ENCODE measurements at regions not wholly inside any gene's neighbourhood (a gene's known extent, or its start where the extent isn't known, plus 50 kb on each side); places are given as distances from the start of the nearest gene placed in this dataset.
A peak's percentile ranks its signal among the peaks of the same experiment; 100 is the strongest.

DNA sequence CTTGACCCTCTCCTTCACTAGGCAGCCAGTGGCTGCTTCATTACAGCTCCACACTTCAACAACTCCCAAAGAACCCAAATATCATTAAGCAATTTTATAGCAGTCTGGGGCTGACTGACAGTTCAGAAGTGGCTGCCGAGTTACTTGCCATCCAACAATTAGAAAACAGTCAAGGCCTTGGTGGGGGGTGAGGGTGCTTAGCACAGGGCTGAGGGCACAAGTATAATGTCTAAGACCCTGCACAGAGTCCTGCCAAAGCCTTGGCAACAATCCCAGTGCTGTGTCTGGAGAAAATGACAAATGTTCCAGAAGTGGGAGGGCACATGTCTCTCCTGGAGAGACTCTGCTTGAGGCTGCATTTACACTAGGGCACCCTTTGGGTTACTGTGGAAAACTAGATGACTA is 71.1 kb downstream of the CXCL12 start:
- TF ChIP-seq, protein P1, sequence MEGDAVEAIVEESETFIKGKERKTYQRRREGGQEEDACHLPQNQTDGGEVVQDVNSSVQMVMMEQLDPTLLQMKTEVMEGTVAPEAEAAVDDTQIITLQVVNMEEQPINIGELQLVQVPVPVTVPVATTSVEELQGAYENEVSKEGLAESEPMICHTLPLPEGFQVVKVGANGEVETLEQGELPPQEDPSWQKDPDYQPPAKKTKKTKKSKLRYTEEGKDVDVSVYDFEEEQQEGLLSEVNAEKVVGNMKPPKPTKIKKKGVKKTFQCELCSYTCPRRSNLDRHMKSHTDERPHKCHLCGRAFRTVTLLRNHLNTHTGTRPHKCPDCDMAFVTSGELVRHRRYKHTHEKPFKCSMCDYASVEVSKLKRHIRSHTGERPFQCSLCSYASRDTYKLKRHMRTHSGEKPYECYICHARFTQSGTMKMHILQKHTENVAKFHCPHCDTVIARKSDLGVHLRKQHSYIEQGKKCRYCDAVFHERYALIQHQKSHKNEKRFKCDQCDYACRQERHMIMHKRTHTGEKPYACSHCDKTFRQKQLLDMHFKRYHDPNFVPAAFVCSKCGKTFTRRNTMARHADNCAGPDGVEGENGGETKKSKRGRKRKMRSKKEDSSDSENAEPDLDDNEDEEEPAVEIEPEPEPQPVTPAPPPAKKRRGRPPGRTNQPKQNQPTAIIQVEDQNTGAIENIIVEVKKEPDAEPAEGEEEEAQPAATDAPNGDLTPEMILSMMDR (IDR thresholded peaks at IDR 0.05; ENCODE audit: low read depth, low read length, missing control alignments) = no peak
- in situ Hi-C loops (cut with HindIII; ENCODE audit: low pct_ligation_motif_present, low sequenced_read_pairs) = loop anchor here (25.0 kb wide), 1 partner anchor 626 kb away; no protein-coding TSS in a partner anchor

DNA sequence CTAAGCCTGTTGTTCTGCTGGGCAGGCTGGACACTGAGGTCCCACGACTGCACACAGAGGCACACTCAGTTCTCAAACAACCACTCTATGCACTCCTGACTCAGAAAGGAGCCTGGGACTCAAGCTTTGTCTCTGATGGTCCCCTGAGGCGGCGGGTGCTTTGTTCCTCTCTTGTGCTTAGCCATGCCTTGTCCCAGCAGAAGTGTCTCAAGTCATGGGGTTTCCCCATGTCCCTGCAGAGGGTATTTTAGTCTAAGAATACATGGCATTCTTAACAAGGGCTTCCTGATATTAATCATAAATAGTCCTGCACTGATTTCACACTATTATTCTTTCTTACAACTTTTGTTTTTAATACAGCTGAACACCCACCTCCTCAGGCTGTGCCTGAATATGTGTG is 72.5 kb downstream of the CXCL12 start:
- no peaks in the 10 kb centered on the region for H3K27me3 ChIP-seq (replicated peaks)
- H3K36me3 ChIP-seq (replicated peaks) = no peaks in the 10 kb centered on the region
- TF ChIP-seq, protein P1 (IDR thresholded peaks at IDR 0.05; ENCODE audit: low read depth, low read length, missing control alignments) = no peak
- in situ Hi-C loops (cut with HindIII; ENCODE audit: low pct_ligation_motif_present, low sequenced_read_pairs) = loop anchor here (25.0 kb wide), 1 partner anchor 625 kb away; no protein-coding TSS in a partner anchor
- no peak overlapping the region for H3K27ac ChIP-seq
- no peak overlapping the region for H3K4me3 ChIP-seq (ENCODE audit: low read depth, low read length)
- no peak for DNase-seq

More for the DNA sequence above, 71.1 kb downstream of the CXCL12 start:
- no peak for DNase-seq
- Histone ChIP-seq H3K36me3 (replicated peaks) (no peaks in the 10 kb centered on the region), H3K27ac (no peak overlapping the region), H3K27me3 (replicated peaks) (no peaks in the 10 kb centered on the region), H3K4me3 (ENCODE audit: low read depth, low read length) (no peak overlapping the region)

DNA sequence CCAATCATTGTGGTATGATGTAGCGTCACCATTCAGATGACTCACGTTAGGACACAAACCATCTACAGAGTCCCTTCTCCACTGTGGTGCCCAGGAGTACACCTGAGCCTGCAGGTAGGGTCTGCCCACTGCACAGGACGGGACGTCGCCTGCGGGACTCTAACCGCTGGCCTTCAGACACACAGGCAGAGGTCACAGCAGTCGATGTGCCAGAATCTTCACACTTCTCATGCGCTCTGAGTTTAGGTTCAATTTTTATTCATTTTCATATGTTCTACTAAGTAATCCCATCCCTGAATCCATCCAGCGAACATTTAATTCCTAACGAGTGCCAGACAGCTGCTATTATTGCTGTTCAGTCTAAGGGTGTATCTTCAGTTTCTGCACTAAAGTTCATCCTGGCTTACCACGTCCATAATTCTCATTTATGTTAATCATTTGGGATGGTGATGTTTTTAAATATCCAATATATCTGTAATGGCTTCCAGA is 73.3 kb downstream of the CXCL12 start:
- in situ Hi-C loops (cut with HindIII; ENCODE audit: low pct_ligation_motif_present, low sequenced_read_pairs) = loop anchor here (25.0 kb wide), 1 partner anchor 624 kb away; no protein-coding TSS in a partner anchor

DNA sequence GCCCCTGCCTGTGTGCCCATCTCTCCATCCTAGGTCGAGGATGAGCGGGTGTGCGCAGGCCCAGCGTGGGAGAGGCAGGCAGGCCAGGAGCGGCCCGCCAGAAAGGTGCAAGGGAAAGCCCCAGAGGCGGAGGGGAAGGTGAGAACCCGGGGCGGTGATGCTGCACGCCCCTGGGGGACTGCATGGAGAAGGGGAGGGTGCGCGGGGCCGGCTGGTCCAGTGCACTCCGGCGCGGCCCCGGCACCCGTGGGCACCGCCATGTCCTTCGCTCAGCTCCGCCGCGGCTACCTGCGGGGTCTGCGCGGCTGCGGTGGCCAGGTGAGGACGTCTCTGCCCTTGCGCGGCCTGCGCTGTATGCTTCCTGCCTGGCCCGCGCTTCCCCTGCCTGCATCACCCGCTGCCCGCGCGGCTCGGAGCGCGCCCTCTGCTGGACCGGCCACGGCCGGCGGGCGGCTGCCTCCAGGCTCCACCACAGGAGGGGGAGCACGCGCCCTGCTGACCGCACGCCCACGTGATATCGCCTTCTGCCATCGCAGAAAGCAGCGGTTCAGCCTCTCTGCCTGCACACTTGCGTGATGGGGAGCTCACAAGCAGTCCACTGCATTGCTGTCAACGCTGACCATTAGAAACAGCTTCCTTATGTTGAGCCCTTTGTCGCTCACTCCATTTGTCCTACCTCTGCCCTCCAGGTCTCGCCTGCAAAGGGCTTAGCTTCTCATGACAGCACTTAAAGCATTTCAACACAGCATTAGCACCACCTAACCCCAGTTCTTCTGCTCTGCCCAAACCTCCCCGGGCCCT is 73.9 kb downstream of the CXCL12 start:
- Histone ChIP-seq H3K4me3 (ENCODE audit: low read depth, low read length) (peak overlapping the region; percentile 40), H3K36me3 (replicated peaks) (no peaks in the 10 kb centered on the region), H3K27ac (no peak overlapping the region), H3K27me3 (replicated peaks) (no peaks in the 10 kb centered on the region)
- DNase-seq = peak; percentile 67
- TF ChIP-seq, protein P1 (IDR thresholded peaks at IDR 0.05; ENCODE audit: low read depth, low read length, missing control alignments) = peak; percentile 59
- in situ Hi-C loops (cut with HindIII; ENCODE audit: low pct_ligation_motif_present, low sequenced_read_pairs) = loop anchor here (25.0 kb wide), 1 partner anchor 624 kb away; no protein-coding TSS in a partner anchor

More for the DNA sequence above, 73.3 kb downstream of the CXCL12 start:
- Histone ChIP-seq H3K27me3 (replicated peaks) (no peaks in the 10 kb centered on the region), H3K4me3 (ENCODE audit: low read depth, low read length) (no peak overlapping the region), H3K27ac (no peak overlapping the region), H3K36me3 (replicated peaks) (no peaks in the 10 kb centered on the region)
- DNase-seq = no peak
- TF ChIP-seq, protein P1 (IDR thresholded peaks at IDR 0.05; ENCODE audit: low read depth, low read length, missing control alignments) = no peak

DNA sequence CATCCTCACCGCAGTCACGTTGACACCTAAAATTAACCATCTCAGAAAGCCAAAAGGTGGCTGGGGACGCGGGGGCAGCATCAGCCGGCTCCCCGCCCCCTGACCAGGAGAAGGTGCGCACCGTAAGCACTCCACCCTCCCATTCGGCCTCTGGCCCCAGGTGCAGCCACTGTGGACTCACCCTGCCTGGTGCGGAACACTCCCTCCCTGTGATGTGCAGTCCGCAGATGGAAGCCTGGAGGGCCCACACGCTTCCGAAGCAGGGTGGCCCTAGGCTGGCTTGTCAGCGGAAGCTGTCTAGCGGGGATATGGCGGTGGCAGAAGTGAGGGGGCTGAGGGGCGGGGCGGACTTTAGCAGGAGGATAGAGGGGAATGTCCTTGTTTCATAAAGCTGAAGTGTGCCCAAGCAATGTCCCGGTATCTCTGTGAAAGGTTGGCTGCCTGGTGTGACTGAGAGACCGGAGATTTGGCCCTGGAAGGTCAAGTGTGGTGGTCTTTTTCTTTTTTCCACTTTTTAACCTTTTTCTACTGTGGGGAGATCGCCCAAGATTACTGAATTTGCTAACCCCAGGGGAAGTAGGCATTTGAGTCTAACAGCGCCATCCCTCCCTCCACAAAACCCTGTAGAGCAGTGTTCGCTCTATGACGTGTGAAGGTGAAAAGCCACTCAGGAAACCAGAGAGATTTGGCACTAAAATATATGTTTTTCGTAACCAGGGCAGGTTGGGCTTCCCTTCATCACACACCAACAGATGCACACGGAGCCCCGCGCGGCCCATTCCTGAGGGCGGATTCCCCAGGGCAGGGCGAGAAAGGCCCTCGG is 74.7 kb downstream of the CXCL12 start:
- no peak overlapping the region for H3K27ac ChIP-seq
- no peaks in the 10 kb centered on the region for H3K36me3 ChIP-seq (replicated peaks)
- TF ChIP-seq, protein P1 (IDR thresholded peaks at IDR 0.05; ENCODE audit: low read depth, low read length, missing control alignments) = no peak
- DNase-seq = no peak
- in situ Hi-C loops (cut with HindIII; ENCODE audit: low pct_ligation_motif_present, low sequenced_read_pairs) = loop anchor here (25.0 kb wide), 1 partner anchor 623 kb away; no protein-coding TSS in a partner anchor
- H3K27me3 ChIP-seq (replicated peaks) = no peaks in the 10 kb centered on the region
- H3K4me3 ChIP-seq (ENCODE audit: low read depth, low read length) = no peak overlapping the region

All from brain microvascular endothelial cell (primary cell).